Hepatocyte (in vitro differentiated cells): ENCODE measurements at regions not wholly inside any gene's neighbourhood (a gene's known extent, or its start where the extent isn't known, plus 50 kb on each side); places are given as distances from the start of the nearest gene placed in this dataset.

ENCODE experiments used
- EZH2 ChIP-seq: fragments of 200-600 bp; sonication (generic); IDR thresholded peaks from 2 replicates; pipeline ENCODE4 v1.6.1; 2016; ENCODE audit warnings: antibody characterized with exemption, mild to moderate bottlenecking, borderline replicate concordance
- TF ChIP-seq, protein P1 (sequence below): fragments of 200-600 bp; sonication (generic); IDR thresholded peaks from 2 replicates; pipeline ENCODE4 v1.5.1; 2016; ENCODE audit warnings: antibody characterized with exemption, mild to moderate bottlenecking; ENCODE audit not compliant: poor library complexity

DNA sequence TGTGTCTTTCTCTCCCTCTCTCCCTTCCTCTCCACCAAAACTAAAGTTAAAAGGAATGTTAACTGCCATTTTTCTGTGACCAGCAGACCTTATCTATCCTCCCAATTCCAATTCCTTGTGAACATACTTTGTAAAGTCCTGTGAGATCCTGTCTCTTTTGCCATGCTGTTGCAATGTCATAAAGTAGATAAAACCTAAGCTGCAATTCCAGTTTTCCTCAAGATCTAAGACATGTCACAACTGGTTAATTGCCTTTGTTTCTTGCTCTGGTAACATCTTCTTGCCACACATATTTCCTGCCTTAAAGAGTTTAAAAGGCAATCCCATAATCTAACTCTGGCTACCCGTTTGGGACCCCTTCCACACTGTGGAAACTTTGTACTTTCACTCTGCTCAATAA is 188.7 kb downstream of the PYDC2 start:
- TF ChIP-seq, protein P1, sequence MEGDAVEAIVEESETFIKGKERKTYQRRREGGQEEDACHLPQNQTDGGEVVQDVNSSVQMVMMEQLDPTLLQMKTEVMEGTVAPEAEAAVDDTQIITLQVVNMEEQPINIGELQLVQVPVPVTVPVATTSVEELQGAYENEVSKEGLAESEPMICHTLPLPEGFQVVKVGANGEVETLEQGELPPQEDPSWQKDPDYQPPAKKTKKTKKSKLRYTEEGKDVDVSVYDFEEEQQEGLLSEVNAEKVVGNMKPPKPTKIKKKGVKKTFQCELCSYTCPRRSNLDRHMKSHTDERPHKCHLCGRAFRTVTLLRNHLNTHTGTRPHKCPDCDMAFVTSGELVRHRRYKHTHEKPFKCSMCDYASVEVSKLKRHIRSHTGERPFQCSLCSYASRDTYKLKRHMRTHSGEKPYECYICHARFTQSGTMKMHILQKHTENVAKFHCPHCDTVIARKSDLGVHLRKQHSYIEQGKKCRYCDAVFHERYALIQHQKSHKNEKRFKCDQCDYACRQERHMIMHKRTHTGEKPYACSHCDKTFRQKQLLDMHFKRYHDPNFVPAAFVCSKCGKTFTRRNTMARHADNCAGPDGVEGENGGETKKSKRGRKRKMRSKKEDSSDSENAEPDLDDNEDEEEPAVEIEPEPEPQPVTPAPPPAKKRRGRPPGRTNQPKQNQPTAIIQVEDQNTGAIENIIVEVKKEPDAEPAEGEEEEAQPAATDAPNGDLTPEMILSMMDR: no peak
- no peak for TF ChIP-seq EZH2
